Spleen (tissue), 11 donors: ENCODE measurements at regions not wholly inside any gene's neighbourhood (a gene's known extent, or its start where the extent isn't known, plus 50 kb on each side); places are given as distances from the start of the nearest gene placed in this dataset.

Experiments used
- DNase-seq: peaks from one replicate; pipeline ENCODE4 v3.0.0-alpha.2; 2020
- H3K27ac ChIP-seq, 8 donors: fragments of 200-600 bp; sonication (generic) in 7 of 8; 1 replicate in 4 of 8; 2 replicates in 4 of 8; pipeline versions ENCODE4 v1.5.0 to v1.8.0; 2016 to 2021; ENCODE audit warnings: inconsistent platforms in 4 of 8, mild to moderate bottlenecking in 4 of 8, moderate library complexity in 1 of 8
- H3K27me3 ChIP-seq, 7 donors: fragments of 200-600 bp; sonication (generic) in 6 of 7; replicated peaks in 1 of 7; 1 replicate in 4 of 7; 2 replicates in 3 of 7; pipeline versions ENCODE4 v1.5.0 to v1.8.0; 2016 to 2021; ENCODE audit warnings: inconsistent platforms in 3 of 7, mild to moderate bottlenecking in 1 of 7
- H3K36me3 ChIP-seq, 6 donors: fragments of 200-600 bp; sonication (generic) in 5 of 6; 1 replicate in 4 of 6; 2 replicates in 2 of 6; pipeline versions ENCODE4 v1.5.0 to v1.8.0; 2016 to 2021; ENCODE audit warnings: inconsistent platforms in 2 of 6
- H3K4me1 ChIP-seq, 6 donors: fragments of 200-600 bp; sonication (generic) in 5 of 6; 1 replicate in 3 of 6; 2 replicates in 3 of 6; pipeline versions ENCODE4 v1.5.0 to v1.8.0; 2016 to 2021; ENCODE audit warnings: inconsistent platforms in 3 of 6
- H3K4me3 ChIP-seq, 8 donors: fragments of 200-600 bp; sonication (generic) in 7 of 8; 1 replicate in 4 of 8; 2 replicates in 4 of 8; pipeline versions ENCODE4 v1.5.0 to v1.8.0; 2016 to 2021; ENCODE audit warnings: inconsistent platforms in 4 of 8, mild to moderate bottlenecking in 4 of 8, moderate library complexity in 2 of 8
- H3K9me3 ChIP-seq, 8 donors: fragments of 200-600 bp; sonication (generic) in 7 of 8; 1 replicate in 4 of 8; 2 replicates in 4 of 8; pipeline versions ENCODE4 v1.5.0 to v1.8.0; 2016 to 2021; ENCODE audit warnings: inconsistent platforms in 4 of 8
- CTCF ChIP-seq, 11 experiments: fragments of 200-600 bp in 7 of 11; fragments of 450-650 bp in 4 of 11; sonication (generic) in 4 of 11; IDR thresholded peaks in 8 of 11; conservative IDR thresholded peaks in 3 of 11; 1 replicate in 7 of 11; 2 replicates in 4 of 11; pipeline versions ENCODE4 v1.4.0 to v1.8.0; 2016 to 2021; ENCODE audit warnings: antibody characterized with exemption in 11 of 11, inconsistent platforms in 4 of 11, mild to moderate bottlenecking in 1 of 11
- POLR2A ChIP-seq, 3 donors: fragments of 450-650 bp; IDR thresholded peaks; one replicate each; pipeline ENCODE4 v1.5.1; 2017; ENCODE audit warnings: antibody characterized with exemption in 3 of 3, mild to moderate bottlenecking in 1 of 3
- POLR2AphosphoS5 ChIP-seq, 3 donors: sonication (generic); formaldehyde crosslinking; IDR thresholded peaks; one replicate each; pipeline ENCODE4 v1.5.1; 2017; ENCODE audit warnings: antibody characterized with exemption in 3 of 3
- WGBS, 5 donors: extraction: QIAGEN DNeasy Blood & Tissue Kit in 3 of 5; methylation state at CpG; one replicate each; pipeline versions ENCODE4 v1.1.5 to v1.1.7; 2013 to 2018; 5-methylcytosine and 5-hydroxymethylcytosine counted together
- intact Hi-C: fragments of 100-400 bp; cut with DNase I; formaldehyde crosslinking; loops from one replicate; pipeline ENCODE4 v1.15.0; 2023; ENCODE audit warnings: low total_unique reads
- donor health status: healthy with polysubstance abuse.
- donor health status: DM: no; HTN: no; CAD: no; lungs with moderate emphysema.
- donor health status: DM: no; HTN: no; CAD: no.
- donor health status: Bipolar disorder and iron deficiency.
- donor health status: healthy.
- donor health status: DM: no; HTN: no; CAD: no.
- donor health status: DM: yes; HTN: yes; CAD: no.

- H3K27me3 ChIP-seq: no peaks in the 10 kb centered on the region
- no peak for TF ChIP-seq CTCF (IDR thresholded peaks at IDR 0.05 in 8 of 11, conservative IDR thresholded peaks at IDR 0.05 in 3 of 11)
- no peak for TF ChIP-seq POLR2A (IDR thresholded peaks at IDR 0.05)
- no peak for TF ChIP-seq POLR2AphosphoS5 (IDR thresholded peaks at IDR 0.05)
- WGBS, 5 donors: 56 to 70% (median 67%) methylated on average over 2 of the region's 2 CpGs
- H3K9me3 ChIP-seq: peaks cover 0 to 13% (median 8%) of the 10 kb centered on the region in 8 donors
- H3K36me3 ChIP-seq: no peaks in the 10 kb centered on the region
- intact Hi-C loops: no loop called here
- no peaks in the 10 kb centered on the region for H3K4me1 ChIP-seq
- H3K4me3 ChIP-seq: no peak overlapping the region
- no peak for DNase-seq
- H3K27ac ChIP-seq: no peak overlapping the region
These were observed 80.7 kb upstream of the MPPED2 start for GRCh38 chr11:30666817-30667216.

- no peaks in the 10 kb centered on the region for H3K36me3 ChIP-seq
- H3K9me3 ChIP-seq: peaks cover 0 to 13% (median 8%) of the 10 kb centered on the region in 8 donors
- no peak for DNase-seq
- no peaks in the 10 kb centered on the region for H3K4me1 ChIP-seq
- H3K27ac ChIP-seq: no peak overlapping the region
- no peak overlapping the region for H3K4me3 ChIP-seq
- intact Hi-C loops: no loop called here
- TF ChIP-seq POLR2A (IDR thresholded peaks at IDR 0.05): no peak
- no peaks in the 10 kb centered on the region for H3K27me3 ChIP-seq
- 68 to 85% (median 80%) methylated on average over 5 of the region's 5 CpGs for WGBS, 5 donors
These were observed 78.9 kb upstream of the MPPED2 start for GRCh38 chr11:30665067-30665466.

GRCh38 chr11:30653606-30654005 is 67.5 kb upstream of the MPPED2 start:
- intact Hi-C loops: no loop called here
- WGBS, 5 donors: 74 to 83% (median 77%) methylated on average over 1 of the region's 1 CpG
- TF ChIP-seq CTCF (IDR thresholded peaks at IDR 0.05 in 8 of 11, conservative IDR thresholded peaks at IDR 0.05 in 3 of 11) (no peak), POLR2AphosphoS5 (IDR thresholded peaks at IDR 0.05) (no peak), POLR2A (IDR thresholded peaks at IDR 0.05) (no peak)

GRCh38 chr11:30652801-30653200 is 66.6 kb upstream of the MPPED2 start:
- Histone ChIP-seq H3K27ac (no peak overlapping the region), H3K4me3 (no peak overlapping the region), H3K9me3 (no peaks in the 10 kb centered on the region), H3K4me1 (no peaks in the 10 kb centered on the region), H3K36me3 (no peaks in the 10 kb centered on the region), H3K27me3 (no peaks in the 10 kb centered on the region)
- 81 to 96% (median 88%) methylated on average over 2 of the region's 2 CpGs for WGBS, 5 donors
- TF ChIP-seq CTCF (IDR thresholded peaks at IDR 0.05 in 8 of 11, conservative IDR thresholded peaks at IDR 0.05 in 3 of 11) (no peak), POLR2AphosphoS5 (IDR thresholded peaks at IDR 0.05) (no peak)
- intact Hi-C loops: no loop called here
- no peak for DNase-seq

More at GRCh38 chr11:30653606-30654005, 67.5 kb upstream of the MPPED2 start:
- Histone ChIP-seq H3K27ac (no peak overlapping the region), H3K36me3 (no peaks in the 10 kb centered on the region), H3K4me1 (no peaks in the 10 kb centered on the region), H3K27me3 (no peaks in the 10 kb centered on the region), H3K4me3 (no peak overlapping the region), H3K9me3 (no peaks in the 10 kb centered on the region)
- DNase-seq: no peak

- no peak for DNase-seq
- Histone ChIP-seq H3K27ac (no peak overlapping the region), H3K36me3 (no peaks in the 10 kb centered on the region), H3K27me3 (no peaks in the 10 kb centered on the region), H3K4me3 (no peak overlapping the region), H3K4me1 (no peaks in the 10 kb centered on the region), H3K9me3 (no peaks in the 10 kb centered on the region)
- intact Hi-C loops: no loop called here
- no peak for TF ChIP-seq POLR2AphosphoS5 (IDR thresholded peaks at IDR 0.05)
- no peak for TF ChIP-seq POLR2A (IDR thresholded peaks at IDR 0.05)
- no peak for TF ChIP-seq CTCF (IDR thresholded peaks at IDR 0.05 in 8 of 11, conservative IDR thresholded peaks at IDR 0.05 in 3 of 11)
These were observed 64.1 kb upstream of the MPPED2 start for GRCh38 chr11:30650266-30650665.
